Epithelial cell of proximal tubule (primary cell): ENCODE measurements at regions not wholly inside any gene's neighbourhood (a gene's known extent, or its start where the extent isn't known, plus 50 kb on each side); places are given as distances from the start of the nearest gene placed in this dataset.
A peak's percentile ranks its signal among the peaks of the same experiment; 100 is the strongest.

Experiments used
- DNase-seq: peaks from one replicate; pipeline ENCODE4 v3.0.0-alpha.2; 2011; ENCODE audit warnings: low read depth
- H3K4me3 ChIP-seq: 2 replicates; pipeline ENCODE4 v1.5.1; 2011; ENCODE audit warnings: low read depth, mild to moderate bottlenecking, low read length
- TF ChIP-seq, protein P1 (sequence below): conservative IDR thresholded peaks from 2 replicates; pipeline ENCODE4 v1.5.1; 2012; ENCODE audit warnings: low read depth, mild to moderate bottlenecking, low read length

DNA sequence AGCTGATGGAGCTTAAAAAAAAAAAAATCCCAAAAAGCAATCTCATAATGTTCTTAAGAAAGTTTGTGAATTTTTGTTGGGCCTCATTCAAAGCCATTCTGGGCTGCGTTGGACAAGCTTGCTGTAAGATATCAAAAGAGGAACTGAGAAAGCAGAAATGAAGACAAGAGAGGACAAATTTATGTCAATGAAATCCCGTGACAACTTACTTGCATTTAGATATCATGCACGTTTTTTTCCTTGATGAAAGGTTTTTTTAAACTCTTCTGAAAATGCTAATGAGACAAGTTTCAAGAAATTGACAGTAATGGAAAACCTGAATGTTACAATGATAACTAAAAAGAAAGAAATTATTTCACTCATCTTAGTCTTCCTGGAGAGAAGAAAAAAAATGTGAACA lies 662.9 kb downstream of the SQOR start:
- no peak overlapping the region for H3K4me3 ChIP-seq
- TF ChIP-seq, protein P1, sequence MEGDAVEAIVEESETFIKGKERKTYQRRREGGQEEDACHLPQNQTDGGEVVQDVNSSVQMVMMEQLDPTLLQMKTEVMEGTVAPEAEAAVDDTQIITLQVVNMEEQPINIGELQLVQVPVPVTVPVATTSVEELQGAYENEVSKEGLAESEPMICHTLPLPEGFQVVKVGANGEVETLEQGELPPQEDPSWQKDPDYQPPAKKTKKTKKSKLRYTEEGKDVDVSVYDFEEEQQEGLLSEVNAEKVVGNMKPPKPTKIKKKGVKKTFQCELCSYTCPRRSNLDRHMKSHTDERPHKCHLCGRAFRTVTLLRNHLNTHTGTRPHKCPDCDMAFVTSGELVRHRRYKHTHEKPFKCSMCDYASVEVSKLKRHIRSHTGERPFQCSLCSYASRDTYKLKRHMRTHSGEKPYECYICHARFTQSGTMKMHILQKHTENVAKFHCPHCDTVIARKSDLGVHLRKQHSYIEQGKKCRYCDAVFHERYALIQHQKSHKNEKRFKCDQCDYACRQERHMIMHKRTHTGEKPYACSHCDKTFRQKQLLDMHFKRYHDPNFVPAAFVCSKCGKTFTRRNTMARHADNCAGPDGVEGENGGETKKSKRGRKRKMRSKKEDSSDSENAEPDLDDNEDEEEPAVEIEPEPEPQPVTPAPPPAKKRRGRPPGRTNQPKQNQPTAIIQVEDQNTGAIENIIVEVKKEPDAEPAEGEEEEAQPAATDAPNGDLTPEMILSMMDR, result no peak
- DNase-seq, result no peak

DNA sequence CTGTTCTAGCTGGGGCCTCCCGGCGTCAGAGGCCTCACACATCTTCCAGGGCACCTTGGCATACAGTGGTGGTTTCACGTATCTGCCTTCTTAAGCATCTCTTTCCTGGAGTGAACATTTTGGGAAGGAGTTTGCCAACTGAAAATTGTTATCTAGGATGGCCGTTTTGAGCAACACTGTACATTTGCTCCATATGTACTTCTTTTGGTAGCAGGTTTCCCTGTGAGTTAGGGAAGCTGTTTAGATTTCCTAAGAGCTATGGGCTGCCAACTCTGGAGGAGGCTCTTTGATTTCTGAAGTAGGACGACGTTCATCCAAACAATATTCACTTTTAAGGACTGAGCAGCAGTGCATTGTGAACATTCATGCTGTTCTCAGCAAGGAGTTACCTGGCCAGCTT lies 665.9 kb downstream of the SQOR start:
- H3K4me3 ChIP-seq, result no peak overlapping the region
- TF ChIP-seq, protein P1, result no peak
- DNase-seq, result no peak

DNA sequence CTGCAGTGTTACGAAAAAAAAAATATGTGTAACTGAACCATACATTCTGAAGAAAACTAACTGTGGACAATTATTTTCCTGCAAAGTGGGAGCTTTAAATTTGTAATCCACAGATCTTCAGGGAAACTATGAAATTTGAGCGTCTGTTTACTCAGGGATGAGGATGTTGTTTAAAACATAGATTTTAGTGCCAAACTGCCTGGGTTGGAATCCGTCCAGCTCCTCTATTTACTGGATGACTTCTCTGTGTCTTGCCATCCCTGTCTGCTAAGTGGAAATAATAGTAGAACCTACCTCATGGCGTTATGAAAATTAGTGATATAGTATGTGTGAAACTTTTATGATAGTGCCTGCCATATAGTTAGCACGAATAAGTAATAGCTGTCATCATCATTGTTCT lies 666.5 kb downstream of the SQOR start:
- DNase-seq, result no peak
- TF ChIP-seq, protein P1, result no peak
- no peak overlapping the region for H3K4me3 ChIP-seq

DNA sequence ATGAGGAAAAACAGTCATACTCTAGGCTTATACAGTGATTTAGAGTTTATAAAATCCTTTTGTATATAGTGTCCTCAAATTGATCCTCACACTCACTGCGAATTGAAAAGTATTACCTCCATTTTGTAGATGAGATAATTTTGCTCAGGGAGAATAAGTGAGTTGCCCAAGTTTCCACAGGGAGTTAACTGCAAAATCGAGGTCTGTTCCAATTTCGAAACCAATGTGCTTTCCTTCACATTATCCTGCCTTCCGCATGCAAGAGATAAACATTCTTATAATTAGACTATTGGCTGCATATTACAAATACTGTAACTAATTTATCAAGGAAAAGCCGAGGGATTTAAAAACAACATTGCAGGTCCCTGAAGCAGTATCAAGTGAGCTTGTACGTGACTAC lies 667.0 kb downstream of the SQOR start:
- no peak for DNase-seq
- no peak overlapping the region for H3K4me3 ChIP-seq
- TF ChIP-seq, protein P1, result no peak

DNA sequence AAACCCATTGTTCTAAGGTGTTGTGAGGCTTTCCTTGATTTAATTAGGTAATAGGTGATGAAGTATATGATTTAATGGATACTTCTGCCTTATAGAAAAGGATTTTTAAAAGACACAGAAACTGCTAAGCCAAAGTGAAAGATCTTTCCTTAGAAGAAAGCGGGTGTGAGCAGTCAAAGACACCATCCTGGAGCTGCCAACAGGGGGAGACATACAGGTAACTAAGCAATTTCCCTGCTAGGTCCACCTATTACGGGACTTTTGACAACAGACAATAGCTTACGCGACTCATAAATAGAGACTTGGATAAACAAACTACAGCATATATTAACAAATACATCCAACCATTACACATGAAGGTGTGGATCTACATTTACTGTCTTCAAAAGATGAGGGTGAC lies 669.5 kb downstream of the SQOR start:
- TF ChIP-seq, protein P1, result peak; percentile 80
- H3K4me3 ChIP-seq, result no peak overlapping the region
- DNase-seq, result no peak

DNA sequence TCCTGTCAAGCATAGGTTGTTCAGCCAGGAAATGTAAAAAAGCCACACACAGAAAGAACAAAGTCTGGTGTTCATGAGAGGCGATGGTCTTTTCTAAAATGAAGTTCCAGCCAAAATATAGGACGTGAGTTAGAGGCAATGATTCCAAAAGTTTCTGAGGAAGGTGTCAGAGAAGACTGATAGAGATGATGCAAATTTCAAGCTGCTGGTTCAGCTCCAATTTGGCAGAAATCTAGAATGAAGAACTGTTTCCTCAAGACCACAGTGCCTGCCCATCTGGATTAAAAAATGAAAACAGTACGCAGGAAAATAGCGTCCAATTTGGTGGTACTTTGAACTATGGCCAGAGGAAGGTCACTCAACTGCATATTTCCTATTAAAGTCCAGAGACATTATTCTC lies 672.9 kb downstream of the SQOR start:
- H3K4me3 ChIP-seq, result no peak overlapping the region
- no peak for DNase-seq
- TF ChIP-seq, protein P1, result no peak

DNA sequence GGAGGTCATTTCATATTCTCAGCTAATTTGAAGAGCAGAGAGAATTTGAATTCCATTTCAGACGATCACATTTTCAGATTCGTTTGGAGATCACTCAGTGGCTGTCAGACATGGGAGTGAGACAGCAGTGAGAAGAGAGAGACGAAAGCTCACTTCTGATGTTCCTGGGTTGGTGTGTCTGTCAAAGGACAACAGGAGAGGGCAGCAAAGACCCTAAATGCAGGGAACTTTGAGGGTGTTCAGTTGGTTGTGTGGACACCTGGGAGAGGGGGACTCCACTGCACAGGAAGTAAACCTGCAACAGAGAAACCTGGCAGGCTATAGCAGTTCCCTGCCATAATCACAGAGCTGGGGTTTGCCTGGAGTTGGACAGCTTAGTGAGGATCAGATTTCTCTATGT lies 675.1 kb downstream of the SQOR start:
- no peak overlapping the region for H3K4me3 ChIP-seq
- no peak for DNase-seq
- TF ChIP-seq, protein P1, result no peak
